GM12875 (cell line): ENCODE measurements at regions not wholly inside any gene's neighbourhood (a gene's known extent, or its start where the extent isn't known, plus 50 kb on each side); places are given as distances from the start of the nearest gene placed in this dataset.
"Not testable (repeated sequence)": the region's sequence is repeated elsewhere in the genome, so short reads cannot be mapped to it uniquely, and the experiment has no call there.

ENCODE experiments used
- H3K4me3 ChIP-seq: one replicate; pipeline ENCODE4 v1.5.1; 2011; ENCODE audit warnings: low read depth, low read length, control low read depth
- CTCF ChIP-seq: IDR thresholded peaks from 2 replicates; pipeline ENCODE4 v1.5.1; 2011; ENCODE audit warnings: low read depth, mild to moderate bottlenecking, control low read depth, inconsistent platforms, low read length, moderate library complexity, borderline replicate concordance; ENCODE audit not compliant: insufficient read depth

GRCh38 chr17:77628035-77628434 lies 330.5 kb upstream of the TNRC6C start:
- no peak overlapping the region for H3K4me3 ChIP-seq
- no peak for TF ChIP-seq CTCF

GRCh38 chr17:77629284-77629683 lies 329.2 kb upstream of the TNRC6C start:
- H3K4me3 ChIP-seq, result not testable (repeated sequence)

GRCh38 chr17:77631307-77631706 lies 327.2 kb upstream of the TNRC6C start:
- no peak for TF ChIP-seq CTCF
- no peak overlapping the region for H3K4me3 ChIP-seq

GRCh38 chr17:77632619-77633018 lies 325.9 kb upstream of the TNRC6C start:
- no peak for TF ChIP-seq CTCF
- H3K4me3 ChIP-seq, result no peak overlapping the region

GRCh38 chr17:77634710-77635109 lies 323.8 kb upstream of the TNRC6C start:
- no peak overlapping the region for H3K4me3 ChIP-seq
- TF ChIP-seq CTCF, result 0 out of 2 replicates have a peak, but pooled peaks have one; percentile 0

- no peak overlapping the region for H3K4me3 ChIP-seq
Observed at GRCh38 chr17:77635176-77635575, 323.3 kb upstream of the TNRC6C start.

GRCh38 chr17:77635785-77636184 lies 322.7 kb upstream of the TNRC6C start:
- H3K4me3 ChIP-seq, result not testable (repeated sequence)

More at GRCh38 chr17:77635176-77635575, 323.3 kb upstream of the TNRC6C start:
- no peak for TF ChIP-seq CTCF

- no peak for TF ChIP-seq CTCF
- H3K4me3 ChIP-seq, result no peak overlapping the region
Observed at GRCh38 chr17:77636835-77637817, 321.4 kb upstream of the TNRC6C start.
